GM12878 (cell line): ENCODE measurements at regions not wholly inside any gene's neighbourhood (a gene's known extent, or its start where the extent isn't known, plus 50 kb on each side); places are given as distances from the start of the nearest gene placed in this dataset.

Experiments used
- ATAC-seq: fragments of 200-7000 bp; cut with Tn5 transposase; 3 replicates; pipeline ENCODE4 v1.9.1; 2020; ENCODE audit warnings: mild to moderate bottlenecking, moderate library complexity
- BruUV-seq: library from RNA; stranded (reverse); fragments of 400-500 nt; replicated peaks from 2 replicates; lab custom pipeline; 2021; lab: Mats Ljungman, UMichigan
- CTCF ChIA-PET: fragments of 300-600 bp; sonication (Branson Sonifier 250); formaldehyde crosslinking; extraction: SDS; loops from one replicate; lab custom pipeline; 2021; ENCODE audit warnings: inconsistent platforms; lab: Yijun Ruan, JAX
- POLR2A ChIA-PET: fragments of 350-600 bp; formaldehyde crosslinking; extraction: SDS; loops from one replicate; lab custom pipeline; 2021; ENCODE audit warnings: inconsistent platforms; lab: Charles Lee
- RAD21 ChIA-PET: fragments of 300-600 bp; sonication (Branson Sonifier 250); formaldehyde crosslinking; loops from one replicate; lab custom pipeline; 2023; ENCODE audit warnings: antibody characterized with exemption; ENCODE audit not compliant: unreplicated experiment; lab: Charles Lee
- SMC1A ChIA-PET: fragments of 300-600 bp; sonication (Branson Sonifier 250); formaldehyde crosslinking; loops from one replicate; lab custom pipeline; 2023; ENCODE audit not compliant: unreplicated experiment, uncharacterized antibody; lab: Charles Lee
- DNase-seq: peaks from one replicate; pipeline ENCODE4 v3.0.0-alpha.2; 2011; ENCODE audit warnings: low read depth, low spot score
- FAIRE-seq: peaks from 3 replicates; lab custom pipeline; 2011; peaks lifted over from hg19 to GRCh38; lab: Jason Lieb, UNC
- H2AFZ ChIP-seq: 2 replicates; pipeline ENCODE4 v1.6.0; 2011; ENCODE audit warnings: low read depth, low read length, control low read depth; ENCODE audit not compliant: control insufficient read depth
- H3K27ac ChIP-seq: 2 replicates; pipeline ENCODE4 v1.5.1; 2011; ENCODE audit warnings: control low read depth; ENCODE audit not compliant: control insufficient read depth, insufficient read depth
- H3K27me3 ChIP-seq, 2 experiments: replicated peaks in 1 of 2; 2 replicates each; pipeline versions ENCODE4 v1.6.0 to v1.6.1; 2011; ENCODE audit warnings: low read length in 1 of 2; ENCODE audit not compliant: control insufficient read depth in 2 of 2, insufficient read depth in 2 of 2
- H3K36me3 ChIP-seq, 2 experiments: 2 replicates each; pipeline ENCODE4 v1.5.1; 2011; ENCODE audit warnings: low read length in 1 of 2; ENCODE audit not compliant: control insufficient read depth in 2 of 2, insufficient read depth in 2 of 2
- H3K4me1 ChIP-seq: 2 replicates; pipeline ENCODE4 v1.6.1; 2011; ENCODE audit warnings: mild to moderate bottlenecking, low read length, moderate library complexity, mixed read lengths; ENCODE audit not compliant: control insufficient read depth, insufficient read depth
- H3K4me2 ChIP-seq: 2 replicates; pipeline ENCODE4 v1.6.0; 2011; ENCODE audit warnings: control low read depth; ENCODE audit not compliant: control insufficient read depth, insufficient read depth
- H3K4me3 ChIP-seq: fragments of 200-600 bp; sonication (generic); 2 replicates; pipeline ENCODE4 v1.5.1; 2016
- H3K79me2 ChIP-seq: 2 replicates; pipeline ENCODE4 v1.6.0; 2011; ENCODE audit warnings: low read length; ENCODE audit not compliant: control insufficient read depth, insufficient read depth
- H3K9ac ChIP-seq: 2 replicates; pipeline ENCODE4 v1.8.0; 2011; ENCODE audit warnings: low read length, control low read depth, mixed read lengths; ENCODE audit not compliant: control insufficient read depth, insufficient read depth
- H3K9me3 ChIP-seq: replicated peaks from 3 replicates; pipeline ENCODE4 v1.5.1; 2011; ENCODE audit warnings: mild to moderate bottlenecking, low read length; ENCODE audit not compliant: control insufficient read depth, insufficient read depth
- H4K20me1 ChIP-seq: 2 replicates; pipeline ENCODE4 v1.6.0; 2011; ENCODE audit not compliant: control insufficient read depth, insufficient read depth
- BACH1 ChIP-seq: fragments of 450-650 bp; IDR thresholded peaks from 2 replicates; pipeline ENCODE4 v1.6.1; 2017; ENCODE audit warnings: mild to moderate bottlenecking, borderline replicate concordance
- MEF2A ChIP-seq: IDR thresholded peaks from 2 replicates; pipeline ENCODE4 v1.6.1; 2011; ENCODE audit warnings: low read depth, mild to moderate bottlenecking, low read length, moderate library complexity; ENCODE audit not compliant: insufficient read depth
- POLR2AphosphoS5 ChIP-seq: IDR thresholded peaks from 2 replicates; pipeline ENCODE4 v1.6.1; 2011; ENCODE audit warnings: mild to moderate bottlenecking, low read length, inconsistent platforms
- SREBF1 ChIP-seq: IDR thresholded peaks from 2 replicates; pipeline ENCODE4 v1.6.1; 2012; ENCODE audit warnings: mild to moderate bottlenecking, low read length
- ZNF274 ChIP-seq: IDR thresholded peaks from one replicate; pipeline ENCODE4 v1.8.0; 2011; ENCODE audit not compliant: insufficient read length, insufficient read depth
- WGBS: methylation state at CpG from one replicate; pipeline ENCODE4 v1.1.6; 2016; ENCODE audit warnings: low lambda C conversion rate; ENCODE audit not compliant: insufficient replicate concordance, insufficient coverage; ENCODE audit errors: missing lambda C conversion rate; 5-methylcytosine and 5-hydroxymethylcytosine counted together
- in situ Hi-C: fragments of 300-500 bp; cut with MboI; formaldehyde crosslinking; loops from 9 replicates; pipeline ENCODE4 v1.14.3; 2018; ENCODE audit warnings: mixed read lengths
- intact Hi-C: fragments of 100-400 bp; cut with micrococcal nuclease; formaldehyde crosslinking; loops from one replicate; pipeline ENCODE4 v1.14.2; 2022; ENCODE audit not compliant: unreplicated experiment
- TF ChIP-seq, protein P1 (sequence below): fragments of 450-650 bp; IDR thresholded peaks from 2 replicates; pipeline ENCODE4 v1.6.1; 2017; ENCODE audit warnings: mild to moderate bottlenecking, moderate library complexity

DNA sequence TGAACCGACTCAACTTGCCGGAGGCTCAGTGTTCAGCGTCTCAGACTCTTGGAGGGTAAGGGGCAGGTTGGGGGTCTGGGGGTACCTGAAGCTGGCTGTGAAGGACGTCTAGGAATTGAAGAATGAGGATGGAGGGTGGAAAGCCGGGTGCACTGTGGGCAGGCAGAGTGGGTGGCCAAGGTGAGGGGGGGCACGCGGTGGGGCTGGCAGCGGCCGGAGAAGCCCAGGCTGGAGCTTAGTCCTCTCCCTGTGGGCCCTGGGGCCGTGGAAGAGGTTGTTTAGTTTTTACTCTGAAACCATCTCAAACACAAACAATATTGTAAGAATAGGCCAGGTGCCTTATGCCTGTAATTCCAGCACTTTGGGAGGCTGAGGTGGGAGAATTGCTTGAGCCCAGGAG, 83.4 kb downstream of the UNCX start:
- BruUV-seq: no TSS peak
- intact Hi-C loops (no loop called here), in situ Hi-C loops (no loop called here)
- H3K27me3 ChIP-seq: no peaks in the 10 kb centered on the region; a peak in 1 of 4 replicates
- H3K9ac ChIP-seq: no peak overlapping the region
- no peak overlapping the region for H3K27ac ChIP-seq
- no peaks in the 10 kb centered on the region for H3K36me3 ChIP-seq
- ChIA-PET RAD21 (no interaction called here), CTCF (no interaction called here), SMC1A (no interaction called here), POLR2A (no interaction called here)
- no peak for DNase-seq
- no peaks in the 10 kb centered on the region for H3K9me3 ChIP-seq
- no peaks in the 10 kb centered on the region for H3K79me2 ChIP-seq
- H4K20me1 ChIP-seq: no peaks in the 10 kb centered on the region
- 52% methylated on average over 10 of the region's 10 CpGs for WGBS
- H3K4me1 ChIP-seq: no peaks in the 10 kb centered on the region
- H3K4me3 ChIP-seq: no peak overlapping the region
- no peak overlapping the region for H3K4me2 ChIP-seq
- TF ChIP-seq SREBF1: no peak
- TF ChIP-seq, protein P1, sequence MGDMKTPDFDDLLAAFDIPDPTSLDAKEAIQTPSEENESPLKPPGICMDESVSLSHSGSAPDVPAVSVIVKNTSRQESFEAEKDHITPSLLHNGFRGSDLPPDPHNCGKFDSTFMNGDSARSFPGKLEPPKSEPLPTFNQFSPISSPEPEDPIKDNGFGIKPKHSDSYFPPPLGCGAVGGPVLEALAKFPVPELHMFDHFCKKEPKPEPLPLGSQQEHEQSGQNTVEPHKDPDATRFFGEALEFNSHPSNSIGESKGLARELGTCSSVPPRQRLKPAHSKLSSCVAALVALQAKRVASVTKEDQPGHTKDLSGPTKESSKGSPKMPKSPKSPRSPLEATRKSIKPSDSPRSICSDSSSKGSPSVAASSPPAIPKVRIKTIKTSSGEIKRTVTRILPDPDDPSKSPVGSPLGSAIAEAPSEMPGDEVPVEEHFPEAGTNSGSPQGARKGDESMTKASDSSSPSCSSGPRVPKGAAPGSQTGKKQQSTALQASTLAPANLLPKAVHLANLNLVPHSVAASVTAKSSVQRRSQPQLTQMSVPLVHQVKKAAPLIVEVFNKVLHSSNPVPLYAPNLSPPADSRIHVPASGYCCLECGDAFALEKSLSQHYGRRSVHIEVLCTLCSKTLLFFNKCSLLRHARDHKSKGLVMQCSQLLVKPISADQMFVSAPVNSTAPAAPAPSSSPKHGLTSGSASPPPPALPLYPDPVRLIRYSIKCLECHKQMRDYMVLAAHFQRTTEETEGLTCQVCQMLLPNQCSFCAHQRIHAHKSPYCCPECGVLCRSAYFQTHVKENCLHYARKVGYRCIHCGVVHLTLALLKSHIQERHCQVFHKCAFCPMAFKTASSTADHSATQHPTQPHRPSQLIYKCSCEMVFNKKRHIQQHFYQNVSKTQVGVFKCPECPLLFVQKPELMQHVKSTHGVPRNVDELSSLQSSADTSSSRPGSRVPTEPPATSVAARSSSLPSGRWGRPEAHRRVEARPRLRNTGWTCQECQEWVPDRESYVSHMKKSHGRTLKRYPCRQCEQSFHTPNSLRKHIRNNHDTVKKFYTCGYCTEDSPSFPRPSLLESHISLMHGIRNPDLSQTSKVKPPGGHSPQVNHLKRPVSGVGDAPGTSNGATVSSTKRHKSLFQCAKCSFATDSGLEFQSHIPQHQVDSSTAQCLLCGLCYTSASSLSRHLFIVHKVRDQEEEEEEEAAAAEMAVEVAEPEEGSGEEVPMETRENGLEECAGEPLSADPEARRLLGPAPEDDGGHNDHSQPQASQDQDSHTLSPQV: no peak
- TF ChIP-seq POLR2AphosphoS5: no peak
- TF ChIP-seq BACH1: no peak
- TF ChIP-seq MEF2A: no peak
- TF ChIP-seq ZNF274: no peak
- TF ChIP-seq, all 136 proteins: peak for 0
- FAIRE-seq (no peak), ATAC-seq (no peak)
- no peak overlapping the region for H2AFZ ChIP-seq
